Right lobe of liver (tissue), 4 donors: ENCODE measurements at regions not wholly inside any gene's neighbourhood (a gene's known extent, or its start where the extent isn't known, plus 50 kb on each side); places are given as distances from the start of the nearest gene placed in this dataset.

Experiments
- CTCF ChIP-seq, 4 donors: fragments of 200-600 bp in 3 of 4; fragments of 450-650 bp in 1 of 4; IDR thresholded peaks; one replicate each; pipeline versions ENCODE4 v1.5.1 to v1.8.0; 2016 to 2022; ENCODE audit warnings: antibody characterized with exemption in 4 of 4, mild to moderate bottlenecking in 2 of 4
- POLR2A ChIP-seq: fragments of 450-650 bp; IDR thresholded peaks from one replicate; pipeline ENCODE4 v1.6.1; 2017; ENCODE audit warnings: antibody characterized with exemption, mild to moderate bottlenecking
- donor health status: DM: no; HTN: no; CAD: no.
- donor health status: DM: no; HTN: no; CAD: no.
- donor health status: DM: no; HTN: yes; CAD: no.

GRCh38 chr21:28442624-28443023 lies 550.1 kb downstream of the LTN1 start:
- no peak for TF ChIP-seq CTCF (IDR thresholded peaks at IDR 0.05)
- TF ChIP-seq POLR2A, result no peak
